ENCODE measurements at regions not wholly inside any gene's neighbourhood (a gene's known extent, or its start where the extent isn't known, plus 50 kb on each side); places are given as distances from the start of the nearest gene placed in this dataset.

DNA sequence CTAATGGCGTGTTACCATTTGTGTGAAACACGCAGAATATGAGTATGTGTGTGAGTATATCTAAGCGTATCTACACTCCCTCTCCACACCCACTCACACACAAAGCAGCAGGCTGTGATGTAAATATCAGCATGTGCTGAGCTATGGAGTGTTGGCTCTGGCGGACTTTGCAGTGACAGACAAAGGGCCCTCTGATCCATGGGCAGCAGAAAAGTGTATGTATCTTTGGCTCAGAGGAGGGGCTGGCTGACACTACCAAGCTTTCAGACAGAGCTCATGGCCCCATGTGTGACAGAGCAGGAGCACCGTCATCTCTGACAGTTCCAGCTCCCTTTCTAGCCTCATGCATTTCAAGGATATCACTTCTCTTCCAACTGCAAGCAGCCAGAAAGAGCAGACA, 57.2 kb upstream of the ASB18 start:
- H3F3A ChIP-seq (ENCODE audit: insufficient read depth, low read length) = no peaks in the 10 kb centered on the region
- H3K4me2 ChIP-seq (ENCODE audit: low read length) = no peak overlapping the region
- no peak overlapping the region for H3K9ac ChIP-seq (ENCODE audit: low read length)
- H3K27ac ChIP-seq (ENCODE audit: low read depth, low read length, poor library complexity, severe bottlenecking) = no peak overlapping the region
- H3K79me2 ChIP-seq (ENCODE audit: insufficient read depth, low read length) = no peaks in the 10 kb centered on the region
- no peaks in the 10 kb centered on the region for H3K4me1 ChIP-seq (ENCODE audit: insufficient read depth, low read length, severe bottlenecking)
- no peaks in the 10 kb centered on the region for H4K20me1 ChIP-seq (ENCODE audit: insufficient read depth, low read length)
- no peak overlapping the region for H2AFZ ChIP-seq (ENCODE audit: low read length)
- no peaks in the 10 kb centered on the region for H3K9me2 ChIP-seq (ENCODE audit: low read depth, low read length)
- H3K4me3 ChIP-seq (ENCODE audit: low read depth, low read length, poor library complexity, severe bottlenecking) = no peak overlapping the region
- no peak for TF ChIP-seq EZH2 (IDR thresholded peaks at IDR 0.05; ENCODE audit: borderline replicate concordance, low read length)
- TF ChIP-seq CTCF (IDR thresholded peaks at IDR 0.05; ENCODE audit: low read length) = no peak
- H3K27me3 ChIP-seq (ENCODE audit: insufficient read depth, low read length) = 0 out of 2 replicates have a peak, but pooled peaks cover 5% of the 10 kb centered on the region
- H3K9me3 ChIP-seq (ENCODE audit: low read length) = no peaks in the 10 kb centered on the region
- H3K36me3 ChIP-seq (ENCODE audit: insufficient read depth, low read length) = no peaks in the 10 kb centered on the region

GRCh38 chr2:236333417-236334121, 69.4 kb upstream of the ASB18 start:
- Histone ChIP-seq H3K9ac (ENCODE audit: low read length) (no peak overlapping the region), H3F3A (ENCODE audit: insufficient read depth, low read length) (no peaks in the 10 kb centered on the region), H3K79me2 (ENCODE audit: insufficient read depth, low read length) (no peaks in the 10 kb centered on the region), H3K4me2 (ENCODE audit: low read length) (no peak overlapping the region), H3K4me1 (ENCODE audit: insufficient read depth, low read length, severe bottlenecking) (no peaks in the 10 kb centered on the region), H3K36me3 (ENCODE audit: insufficient read depth, low read length) (no peaks in the 10 kb centered on the region), H2AFZ (ENCODE audit: low read length) (no peak overlapping the region), H3K4me3 (ENCODE audit: low read depth, low read length, poor library complexity, severe bottlenecking) (no peak overlapping the region), H3K27ac (ENCODE audit: low read depth, low read length, poor library complexity, severe bottlenecking) (no peak overlapping the region), H3K9me2 (ENCODE audit: low read depth, low read length) (no peaks in the 10 kb centered on the region), H3K27me3 (ENCODE audit: insufficient read depth, low read length) (peaks cover 7% of the 10 kb centered on the region; the same call in 1 of the 2 replicates), H4K20me1 (ENCODE audit: insufficient read depth, low read length) (no peaks in the 10 kb centered on the region), H3K9me3 (ENCODE audit: low read length) (no peaks in the 10 kb centered on the region)
- TF ChIP-seq EZH2 (IDR thresholded peaks at IDR 0.05; ENCODE audit: borderline replicate concordance, low read length) (no peak), CTCF (IDR thresholded peaks at IDR 0.05; ENCODE audit: low read length) (no peak)

DNA sequence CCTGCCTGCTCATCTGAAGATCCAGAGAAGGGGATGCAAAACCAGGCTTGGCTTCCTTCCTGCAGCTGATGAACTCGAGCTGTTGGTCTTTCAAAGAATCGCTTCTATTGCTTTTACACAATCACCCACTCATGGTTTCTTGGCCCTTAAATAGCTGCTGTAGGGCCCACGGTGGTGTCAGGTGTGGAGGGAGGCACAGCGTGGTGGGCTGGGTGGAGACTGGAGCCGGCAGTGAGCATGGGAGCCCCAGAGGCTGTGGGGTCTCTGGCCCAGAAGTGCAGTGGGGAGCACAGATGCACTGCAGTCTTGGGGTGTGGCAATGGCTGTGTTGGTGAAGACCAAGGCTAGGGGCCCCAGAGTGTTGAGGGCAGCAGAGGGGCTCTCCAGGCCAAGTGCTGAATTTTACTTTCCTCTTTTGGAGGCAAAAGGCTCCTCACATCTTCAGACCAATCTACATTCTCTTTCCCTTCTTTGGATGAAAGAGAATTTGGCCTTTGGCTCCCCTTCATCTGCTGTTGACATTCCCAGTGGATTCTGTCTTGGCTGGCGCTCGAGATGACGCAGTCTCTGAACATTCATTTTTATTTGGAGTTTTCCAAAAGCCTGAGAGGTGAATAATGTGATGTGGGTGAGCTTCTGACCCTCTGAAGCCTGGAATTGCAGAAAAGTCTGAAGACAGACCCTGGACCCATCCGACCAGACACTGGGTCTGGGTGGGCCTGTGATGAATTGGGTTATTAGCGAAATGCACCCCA, 70.1 kb upstream of the ASB18 start:
- H3F3A ChIP-seq (ENCODE audit: insufficient read depth, low read length) = no peaks in the 10 kb centered on the region
- H4K20me1 ChIP-seq (ENCODE audit: insufficient read depth, low read length) = no peaks in the 10 kb centered on the region
- H3K27me3 ChIP-seq (ENCODE audit: insufficient read depth, low read length) = peaks cover 5% of the 10 kb centered on the region; the same call in 1 of the 2 replicates
- no peak overlapping the region for H3K4me3 ChIP-seq (ENCODE audit: low read depth, low read length, poor library complexity, severe bottlenecking)
- H3K79me2 ChIP-seq (ENCODE audit: insufficient read depth, low read length) = no peaks in the 10 kb centered on the region
- H3K9ac ChIP-seq (ENCODE audit: low read length) = no peak overlapping the region
- no peaks in the 10 kb centered on the region for H3K36me3 ChIP-seq (ENCODE audit: insufficient read depth, low read length)
- H3K4me2 ChIP-seq (ENCODE audit: low read length) = no peak overlapping the region
- TF ChIP-seq CTCF (IDR thresholded peaks at IDR 0.05; ENCODE audit: low read length) (no peak), EZH2 (IDR thresholded peaks at IDR 0.05; ENCODE audit: borderline replicate concordance, low read length) (no peak)
- H3K9me2 ChIP-seq (ENCODE audit: low read depth, low read length) = no peaks in the 10 kb centered on the region
- H3K9me3 ChIP-seq (ENCODE audit: low read length) = no peaks in the 10 kb centered on the region
- no peak overlapping the region for H3K27ac ChIP-seq (ENCODE audit: low read depth, low read length, poor library complexity, severe bottlenecking)
- no peak overlapping the region for H2AFZ ChIP-seq (ENCODE audit: low read length)
- H3K4me1 ChIP-seq (ENCODE audit: insufficient read depth, low read length, severe bottlenecking) = no peaks in the 10 kb centered on the region

Measured in OCI-LY1 (cell line).